ENCODE measurements at regions not wholly inside any gene's neighbourhood (a gene's known extent, or its start where the extent isn't known, plus 50 kb on each side); places are given as distances from the start of the nearest gene placed in this dataset.

DNA sequence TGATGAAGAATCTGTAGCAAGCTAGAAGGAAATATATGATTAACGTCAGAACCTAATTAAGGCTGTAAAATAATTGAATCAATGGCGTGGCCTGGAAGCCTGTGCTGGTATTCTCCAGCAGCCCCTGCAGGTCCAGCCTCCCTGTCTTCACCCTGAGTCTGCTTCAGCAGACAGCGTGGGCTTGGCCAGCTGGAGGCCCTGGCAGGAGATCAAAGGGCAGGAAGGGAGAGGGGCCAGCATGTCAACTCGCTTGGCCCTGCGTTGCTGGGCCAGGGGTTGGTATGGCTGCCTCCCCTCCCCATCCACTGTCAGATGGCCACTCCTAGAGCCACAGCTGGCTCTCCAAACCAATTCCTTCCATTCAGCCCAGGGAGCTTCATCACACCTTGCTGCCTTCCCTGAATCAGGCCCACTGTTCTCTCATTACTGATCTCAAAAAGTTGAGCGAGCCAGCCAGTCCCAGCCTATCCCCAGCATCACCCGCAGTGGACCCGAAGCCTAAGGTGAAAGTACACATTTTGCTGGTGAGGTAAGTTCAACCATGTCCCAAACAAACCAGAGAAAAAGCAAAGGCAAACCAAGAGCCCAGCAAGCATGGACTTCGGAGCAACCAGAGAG is 228.4 kb upstream of the AGAP1 start:
- no peak for DNase-seq

DNA sequence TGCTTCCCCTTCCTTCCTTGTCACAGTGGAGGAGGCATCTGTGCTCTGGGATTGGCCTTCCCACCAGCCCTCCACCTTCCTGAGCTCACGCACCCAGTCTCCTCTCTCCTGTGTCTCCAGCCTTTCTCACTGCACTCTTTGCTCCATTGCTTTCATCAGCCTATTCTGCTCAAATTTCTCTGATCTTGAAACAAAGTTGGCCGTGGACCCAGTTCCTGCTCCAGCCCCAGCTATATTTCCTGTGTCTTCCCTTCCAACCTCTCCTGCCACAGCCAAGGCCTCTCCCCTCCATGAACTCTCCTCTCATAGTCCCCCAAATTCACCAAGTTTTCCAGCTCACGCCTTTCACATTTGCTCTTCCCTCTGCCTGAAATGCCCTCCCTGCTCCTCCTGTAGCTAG is 226.6 kb upstream of the AGAP1 start:
- DNase-seq: no peak

DNA sequence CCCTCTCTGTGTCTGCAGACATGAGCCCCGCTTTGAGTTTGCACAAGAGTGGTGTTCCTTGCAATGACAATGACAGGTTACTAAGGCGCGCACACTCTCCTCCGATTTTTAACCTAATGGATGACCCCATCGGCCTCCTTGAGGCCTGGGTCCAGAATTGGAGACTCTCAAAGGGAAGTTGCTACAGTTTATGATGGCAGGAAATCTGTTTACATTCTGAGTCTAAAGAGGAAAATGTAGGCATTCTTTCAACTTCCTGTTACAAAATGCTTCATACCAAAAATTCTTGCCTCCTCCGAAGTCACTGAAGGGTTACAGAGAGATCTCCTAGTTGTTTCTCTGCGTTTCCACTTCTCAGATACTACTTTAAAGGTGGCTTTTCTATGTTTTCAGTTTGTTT is 225.3 kb upstream of the AGAP1 start:
- DNase-seq: peak; percentile 73

DNA sequence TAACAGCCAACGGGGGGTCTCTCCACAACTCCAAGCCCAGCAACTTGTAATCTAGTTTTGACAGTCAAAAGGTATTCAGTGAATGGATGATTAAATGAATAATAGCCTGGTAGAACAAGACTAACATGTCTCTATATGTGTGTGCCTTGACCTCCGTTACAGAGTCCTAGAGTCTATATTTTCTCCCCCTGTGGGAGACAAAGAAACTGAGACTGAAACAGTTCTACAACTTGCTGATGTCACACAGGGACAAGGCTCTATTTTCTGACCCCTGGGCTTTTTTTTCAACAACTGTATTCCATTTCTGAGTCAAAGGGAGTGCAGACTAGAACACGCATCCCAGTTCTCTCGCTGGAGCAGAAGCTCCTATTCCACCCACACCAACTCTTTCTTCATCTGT is 223.6 kb upstream of the AGAP1 start:
- DNase-seq: no peak

DNA sequence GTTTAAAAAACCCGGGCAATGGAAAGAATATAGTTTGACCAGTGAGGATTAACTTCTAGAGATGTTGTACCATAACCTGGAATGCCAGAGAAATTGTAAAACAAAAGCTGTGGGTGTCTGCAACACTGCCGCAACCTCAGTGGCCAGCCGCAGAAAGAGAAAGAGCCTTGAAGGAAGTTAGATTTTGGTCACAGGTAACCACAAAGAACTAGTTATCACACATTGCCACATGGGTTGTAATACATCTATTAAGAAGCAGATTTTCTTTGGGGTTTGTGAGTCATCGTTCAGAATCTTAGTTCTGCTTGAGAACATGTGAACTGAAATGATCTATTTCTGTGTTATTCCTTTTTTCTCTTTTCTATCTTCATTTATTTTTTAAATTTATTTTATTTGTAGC is 222.9 kb upstream of the AGAP1 start:
- no peak for DNase-seq

DNA sequence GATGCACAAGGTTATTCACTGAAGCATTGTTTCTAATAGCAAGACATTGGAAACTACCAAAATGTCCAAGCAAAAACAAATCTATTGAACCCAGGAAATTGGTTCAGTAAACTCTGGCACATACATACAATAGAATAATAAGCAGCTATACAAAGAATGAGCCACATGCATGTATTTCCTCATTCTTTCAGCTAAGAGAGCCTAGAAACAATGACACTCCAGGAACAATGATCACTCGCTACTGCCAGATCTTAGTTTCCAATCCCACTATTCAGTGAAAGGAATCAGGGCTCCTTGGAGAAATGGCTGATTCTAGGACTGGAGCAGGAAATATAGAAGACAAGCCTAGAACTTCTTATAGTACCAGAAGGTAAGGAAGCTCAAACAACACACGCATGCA is 221.9 kb upstream of the AGAP1 start:
- no peak for DNase-seq

DNA sequence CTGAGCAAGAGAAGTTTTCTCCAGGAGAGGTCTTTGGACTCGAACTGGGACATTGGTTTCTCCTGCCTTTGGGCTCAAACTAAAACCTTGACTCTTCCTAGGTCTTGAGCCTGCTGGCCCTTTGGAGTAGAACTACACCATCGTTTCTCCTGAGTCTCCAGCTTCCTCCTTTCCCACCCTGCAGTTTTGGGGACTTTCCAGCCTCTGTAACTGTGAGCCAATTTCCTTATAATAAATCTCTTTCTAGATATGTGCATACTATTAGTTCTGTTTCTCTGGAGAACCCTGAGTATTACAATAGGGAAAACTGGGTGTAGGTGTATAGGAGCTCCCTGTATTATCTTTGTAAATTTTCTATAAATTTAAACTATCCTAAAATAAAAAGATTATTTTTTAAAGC is 219.8 kb upstream of the AGAP1 start:
- DNase-seq: no peak

DNA sequence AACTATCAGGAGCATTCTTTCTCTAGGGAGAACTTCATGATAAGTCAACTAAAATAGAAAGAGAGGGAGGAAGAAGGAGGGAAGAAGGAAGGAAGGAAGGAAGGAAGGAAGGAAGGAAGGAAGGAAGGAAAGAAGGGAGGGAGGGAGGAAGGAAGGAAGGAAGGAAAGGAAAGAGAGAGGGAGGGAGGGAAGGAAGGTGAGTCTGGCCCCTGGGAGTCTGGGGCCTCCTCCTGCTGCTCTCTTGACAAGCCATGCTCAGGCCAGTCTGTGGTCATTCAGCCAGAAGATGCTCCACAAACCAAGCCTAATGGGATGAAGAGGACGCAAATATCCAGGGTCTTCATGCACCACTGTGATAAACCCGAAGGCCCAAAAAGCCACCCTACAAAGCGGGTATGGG is 216.4 kb upstream of the AGAP1 start:
- no peak for DNase-seq

DNA sequence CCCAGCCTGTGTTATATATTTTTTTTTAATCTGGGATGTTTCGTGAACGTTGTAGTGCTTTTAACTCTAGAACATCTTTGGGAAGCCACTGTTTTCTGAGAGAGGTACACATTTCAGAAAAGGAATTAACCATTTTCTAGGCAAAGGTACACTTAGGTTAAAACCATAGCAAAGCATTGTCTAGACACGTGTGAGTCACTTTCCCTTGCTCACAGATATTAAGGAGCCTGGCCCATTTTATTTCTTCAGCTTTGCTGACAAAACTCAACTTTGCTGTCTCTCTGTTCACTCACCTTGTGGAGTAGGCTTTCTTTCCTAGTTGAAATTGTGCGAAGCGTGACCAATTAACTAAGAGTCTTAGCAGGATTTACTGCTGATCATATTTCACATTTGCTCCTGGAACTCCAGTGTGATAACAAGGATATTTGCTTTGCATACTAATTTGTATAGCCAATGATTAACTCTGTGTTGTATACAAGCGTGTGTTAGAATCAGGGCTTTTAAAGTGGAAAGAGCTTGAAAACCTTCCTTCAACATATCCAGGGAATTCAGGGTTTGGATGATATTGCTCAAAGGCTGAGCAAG is 215.0 kb upstream of the AGAP1 start:
- no peak for DNase-seq

- DNase-seq: no peak
These were observed 213.9 kb upstream of the AGAP1 start for GRCh38 chr2:235279965-235280364.

DNA sequence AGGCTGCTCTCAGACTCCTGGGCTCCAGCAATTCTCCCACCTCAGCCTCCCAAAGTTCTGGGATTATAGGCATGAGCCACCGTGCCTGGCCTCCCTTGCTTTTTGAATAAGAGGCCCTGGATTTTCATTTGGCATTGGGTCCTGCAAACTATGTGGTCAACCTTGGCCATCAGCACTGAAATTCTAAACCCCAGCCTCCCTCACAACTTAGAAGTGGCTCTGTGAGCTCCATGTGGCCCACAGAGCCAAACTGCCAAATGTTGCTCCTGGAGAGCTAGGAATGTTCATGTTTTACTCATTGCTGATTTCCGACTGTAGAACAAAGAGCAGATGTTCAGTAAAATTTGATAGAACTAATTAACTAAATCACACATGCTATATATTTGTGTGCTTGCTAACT is 210.6 kb upstream of the AGAP1 start:
- no peak for DNase-seq

DNA sequence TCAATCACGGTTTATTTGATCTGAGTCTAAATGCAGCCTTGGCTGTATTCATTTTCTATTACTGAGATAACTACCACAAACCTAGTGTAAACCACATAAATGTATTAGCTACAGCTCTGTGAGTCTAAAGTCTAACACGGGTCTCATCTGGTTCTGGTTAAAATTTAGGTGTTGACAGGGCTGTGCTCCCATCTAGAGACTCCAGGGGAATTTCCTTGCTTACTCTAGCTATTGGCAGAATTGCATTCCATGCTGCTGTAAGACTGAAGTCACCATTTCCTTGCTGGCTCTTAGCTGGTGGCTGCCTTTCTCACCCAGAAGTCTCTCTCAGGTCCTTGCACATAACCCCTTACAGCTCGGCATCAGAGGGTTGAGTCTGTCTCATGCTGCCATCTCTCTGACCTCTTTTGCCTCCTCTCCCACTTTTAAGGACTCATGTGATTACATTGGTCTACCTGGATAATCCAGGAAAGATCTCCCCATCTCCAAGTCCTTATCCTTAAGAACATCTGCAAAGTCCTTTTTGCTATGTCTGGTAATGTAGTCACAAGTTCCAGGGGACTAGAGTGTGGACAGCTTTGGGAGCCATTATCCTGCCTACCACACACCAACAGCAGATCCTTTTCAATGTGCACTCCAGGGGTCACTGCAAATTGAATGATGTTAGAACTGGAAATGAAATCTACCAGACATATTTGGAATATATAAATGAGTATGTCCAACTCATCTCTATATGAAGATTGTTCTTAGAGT is 207.0 kb upstream of the AGAP1 start:
- DNase-seq: no peak

- DNase-seq: no peak
These were observed 206.5 kb upstream of the AGAP1 start for GRCh38 chr2:235287375-235287733.

GRCh38 chr2:235291461-235291860 is 202.4 kb upstream of the AGAP1 start:
- no peak for DNase-seq

DNA sequence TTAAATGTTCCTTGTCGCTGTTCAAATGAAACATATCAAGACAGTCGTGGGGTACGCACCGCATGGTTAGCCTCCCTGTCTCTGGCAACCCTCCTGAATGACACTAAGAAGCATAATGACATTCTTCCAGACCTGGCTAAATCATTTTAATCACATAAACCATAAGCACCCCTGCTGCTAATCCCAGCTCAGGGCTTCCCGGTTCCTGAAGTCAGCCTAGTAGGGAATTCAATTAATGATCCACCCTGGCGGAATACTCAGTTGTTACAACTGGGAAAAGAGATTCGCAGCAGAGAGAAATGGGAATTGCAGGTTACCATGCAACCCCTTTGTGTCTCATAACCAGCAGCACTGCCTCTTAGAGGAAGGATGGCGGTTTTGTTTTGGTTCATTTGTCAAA is 200.8 kb upstream of the AGAP1 start:
- DNase-seq: no peak

- DNase-seq: no peak
These were observed 198.0 kb upstream of the AGAP1 start for GRCh38 chr2:235295831-235296230.

DNA sequence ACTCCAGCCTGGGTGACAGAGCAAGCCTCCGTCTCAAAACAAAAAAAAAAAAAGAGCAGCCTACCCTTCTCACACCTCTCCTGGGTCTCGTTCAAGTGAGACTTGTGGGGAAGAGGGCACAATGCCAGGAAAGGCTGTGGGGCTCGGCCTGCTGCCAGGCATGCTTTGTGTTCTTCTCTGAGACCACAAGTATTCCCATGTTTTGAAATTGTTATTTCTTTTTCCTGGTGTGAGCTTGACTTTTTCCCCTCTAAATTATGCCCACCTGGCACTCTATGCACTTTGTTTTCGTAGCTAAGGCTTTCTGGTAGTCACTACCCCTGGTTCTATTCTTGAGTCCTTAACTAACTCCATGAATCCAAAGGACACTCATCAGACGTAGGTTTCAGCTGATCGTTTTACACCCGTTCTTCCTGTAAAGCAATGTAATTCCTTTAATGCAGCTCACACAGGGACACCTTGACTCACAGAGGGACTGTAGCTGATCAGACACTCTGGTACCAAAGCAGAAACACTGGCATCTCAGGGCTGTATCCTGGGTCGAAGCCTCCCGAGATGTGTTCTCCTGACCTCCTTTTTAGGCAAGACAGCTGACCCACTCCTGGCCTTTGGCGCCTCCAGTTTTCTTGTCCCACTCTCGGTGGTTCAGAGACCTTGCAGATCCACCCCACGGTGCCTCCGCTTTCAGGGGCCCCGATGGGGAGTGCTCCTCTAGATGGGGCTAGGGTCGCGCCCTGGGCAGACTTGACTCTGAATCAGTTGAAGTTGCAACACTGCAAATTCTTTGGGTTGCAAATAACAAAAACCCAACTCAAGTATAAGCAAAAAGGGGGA is 193.3 kb upstream of the AGAP1 start:
- DNase-seq: peak; percentile 31

DNA sequence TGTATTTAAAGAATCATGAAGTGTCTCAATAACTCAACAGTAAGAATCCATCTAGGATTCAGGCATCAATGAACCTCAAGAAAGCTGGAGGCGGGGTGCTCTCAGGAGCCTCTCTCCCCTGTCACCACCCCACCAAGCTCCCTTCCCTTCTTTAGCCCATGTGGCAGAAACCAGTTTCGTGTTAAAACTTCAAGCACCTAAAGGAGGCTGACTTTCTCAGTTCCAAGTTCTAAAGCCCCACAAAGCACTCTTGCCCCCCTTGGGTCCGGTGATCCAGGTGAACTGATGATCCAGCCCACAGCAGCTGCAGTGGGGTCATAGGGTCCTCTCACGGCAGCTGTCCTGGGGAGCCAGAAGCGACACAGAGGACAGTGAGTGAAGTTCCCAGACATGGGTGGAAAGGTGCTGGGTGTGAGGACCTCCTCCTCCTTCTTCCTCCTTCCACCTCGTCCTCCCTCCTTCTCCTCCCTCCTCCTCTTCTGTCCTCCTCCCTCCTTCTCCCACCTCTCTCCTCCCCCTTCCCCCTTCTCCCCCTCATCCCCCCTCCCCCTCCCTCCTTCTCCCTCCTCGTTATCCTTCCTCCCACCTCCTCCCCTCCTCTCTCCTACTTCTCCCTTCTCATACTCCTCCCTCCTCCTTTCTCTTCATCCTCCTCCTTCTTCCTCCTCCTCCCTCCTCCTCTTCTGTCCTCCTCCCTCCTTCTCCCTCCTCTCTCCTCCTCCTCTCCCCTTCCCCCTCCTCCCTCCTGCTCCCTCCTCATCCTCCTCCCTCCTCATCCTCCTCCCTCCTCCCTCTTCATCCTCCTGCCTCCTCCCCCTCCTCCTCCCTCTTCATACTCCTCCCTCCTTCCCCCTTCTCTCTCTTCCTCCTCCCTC is 192.4 kb upstream of the AGAP1 start:
- DNase-seq: no peak

DNA sequence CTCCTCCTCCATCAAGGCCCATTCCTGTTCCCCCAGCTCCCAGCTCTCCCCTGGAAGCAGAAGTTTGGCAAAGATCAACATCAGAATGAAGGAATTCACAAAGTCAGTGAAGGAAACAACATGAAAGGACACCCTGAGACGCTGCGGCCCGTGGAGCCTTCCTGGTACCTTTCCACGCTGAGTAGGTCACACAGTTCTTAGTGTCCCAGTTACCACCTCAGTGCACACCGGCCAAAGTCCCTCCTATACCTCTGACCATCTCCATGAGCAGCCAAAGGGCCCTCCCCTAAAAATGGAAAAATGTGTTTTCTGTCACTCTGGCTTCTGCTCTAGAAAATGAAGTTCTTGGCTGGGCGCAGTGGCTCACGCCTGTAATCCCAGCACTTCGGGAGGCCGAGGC is 191.6 kb upstream of the AGAP1 start:
- DNase-seq: no peak

GRCh38 chr2:235303499-235304291 is 190.1 kb upstream of the AGAP1 start:
- DNase-seq: no peak

DNA sequence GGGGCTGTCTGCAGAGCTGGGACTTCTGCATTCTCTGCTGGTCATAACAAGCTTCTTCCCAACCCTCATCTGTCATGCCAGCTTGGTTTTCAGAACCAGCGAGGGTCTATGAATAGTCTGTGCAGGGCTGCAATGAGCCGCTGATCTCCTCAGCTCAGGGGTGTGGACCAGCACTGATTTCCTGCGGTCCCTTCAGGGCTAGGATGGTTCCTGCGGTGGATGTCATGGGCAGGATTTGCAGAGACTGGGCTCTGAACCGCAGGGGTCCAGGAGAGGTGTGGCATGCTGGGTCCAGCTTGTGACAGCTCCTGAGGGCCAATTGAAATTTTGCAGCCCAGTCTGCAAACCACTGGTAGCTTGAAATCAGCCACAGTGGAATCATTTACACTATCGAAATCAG is 188.2 kb upstream of the AGAP1 start:
- DNase-seq: no peak

DNA sequence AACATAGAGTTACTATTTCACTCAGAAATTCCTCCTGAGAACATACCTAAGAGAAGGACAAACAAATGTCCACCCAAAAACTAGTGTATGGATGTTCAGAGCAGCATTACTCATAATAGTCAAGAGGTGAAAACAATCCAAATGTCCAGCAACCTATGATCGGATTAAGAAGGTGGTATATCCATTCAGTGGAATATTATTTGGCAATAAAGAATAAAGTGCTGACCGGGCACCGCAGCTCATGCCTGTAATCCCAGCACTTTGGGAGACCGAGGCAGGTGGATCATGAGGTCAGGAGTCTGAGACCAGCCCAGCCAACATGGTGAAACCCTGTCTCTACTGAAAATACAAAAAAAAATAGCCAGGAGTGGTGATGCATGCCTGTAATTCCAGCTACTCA is 182.8 kb upstream of the AGAP1 start:
- DNase-seq: no peak

Measured in HCEC 1CT (cell line).